ENCODE measurements at regions not wholly inside any gene's neighbourhood (a gene's known extent, or its start where the extent isn't known, plus 50 kb on each side); places are given as distances from the start of the nearest gene placed in this dataset.

DNA sequence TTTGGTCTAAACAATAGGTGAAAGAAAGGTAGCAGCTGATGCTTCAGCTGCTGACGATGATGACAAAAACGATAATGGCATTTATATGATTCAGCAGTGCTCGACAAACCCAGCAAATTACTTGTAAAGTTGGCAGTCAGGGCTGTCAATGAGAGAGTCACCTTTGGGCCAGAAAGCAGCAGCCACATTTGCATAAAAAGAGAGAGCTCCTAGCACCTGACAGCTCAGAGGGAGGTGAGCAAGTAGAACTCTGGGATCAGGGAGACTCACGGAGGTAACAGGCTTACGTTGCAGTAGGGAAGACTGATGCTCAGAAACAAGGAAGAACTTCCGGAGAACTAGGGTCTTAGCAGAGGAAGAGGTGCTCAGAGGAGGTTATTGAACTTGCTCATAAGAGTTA lies 291.9 kb upstream of the ZFHX3 start:
- H3K4me3 ChIP-seq (ENCODE audit: low read length) = no peak overlapping the region
- no peak for DNase-seq (ENCODE audit: low read depth, low spot score)

DNA sequence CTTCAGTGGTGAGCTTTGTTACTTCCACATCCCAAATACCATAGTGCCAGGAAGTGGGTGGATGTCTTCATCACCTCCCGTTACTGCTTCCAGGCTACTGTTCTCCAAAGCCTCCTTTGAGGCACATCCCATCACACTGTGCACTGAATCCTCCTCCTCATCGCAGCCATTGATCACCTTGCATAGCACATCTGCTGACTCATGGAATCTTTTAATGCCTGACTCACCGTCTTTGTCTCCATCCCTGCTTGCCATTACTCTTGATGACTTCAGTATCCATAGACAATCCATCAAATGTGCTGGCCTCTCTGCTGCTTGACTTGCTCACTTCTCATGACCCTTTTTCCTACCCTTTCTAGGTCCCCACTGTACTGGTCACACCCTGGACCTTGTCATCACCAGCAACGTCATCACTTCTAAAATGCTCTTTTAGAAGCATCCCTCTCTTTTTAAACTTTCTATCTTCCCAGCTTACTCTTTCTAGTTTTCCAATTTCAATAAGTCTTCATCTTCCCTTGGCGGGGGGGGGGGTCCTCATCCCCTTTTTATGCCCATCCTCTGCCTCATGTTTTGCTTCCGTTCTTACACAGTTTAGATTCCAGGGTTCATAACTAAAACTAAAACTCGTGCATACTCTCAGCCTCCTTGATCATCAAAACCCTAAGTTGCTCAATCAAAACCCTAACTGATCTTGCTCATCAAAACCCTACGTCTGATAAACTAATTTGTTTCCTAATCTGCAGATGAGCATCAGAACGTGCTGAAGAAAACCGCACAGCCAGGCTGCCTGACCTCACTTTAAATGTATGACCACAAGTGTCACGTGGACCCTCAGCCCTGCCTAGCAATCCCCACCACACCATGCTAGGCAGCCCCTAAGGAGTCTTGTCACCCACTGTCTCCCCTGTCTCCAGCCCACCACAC lies 289.7 kb upstream of the ZFHX3 start:
- H3K4me3 ChIP-seq (ENCODE audit: low read length) = no peak overlapping the region
- peak; percentile 38 for DNase-seq (ENCODE audit: low read depth, low spot score)

DNA sequence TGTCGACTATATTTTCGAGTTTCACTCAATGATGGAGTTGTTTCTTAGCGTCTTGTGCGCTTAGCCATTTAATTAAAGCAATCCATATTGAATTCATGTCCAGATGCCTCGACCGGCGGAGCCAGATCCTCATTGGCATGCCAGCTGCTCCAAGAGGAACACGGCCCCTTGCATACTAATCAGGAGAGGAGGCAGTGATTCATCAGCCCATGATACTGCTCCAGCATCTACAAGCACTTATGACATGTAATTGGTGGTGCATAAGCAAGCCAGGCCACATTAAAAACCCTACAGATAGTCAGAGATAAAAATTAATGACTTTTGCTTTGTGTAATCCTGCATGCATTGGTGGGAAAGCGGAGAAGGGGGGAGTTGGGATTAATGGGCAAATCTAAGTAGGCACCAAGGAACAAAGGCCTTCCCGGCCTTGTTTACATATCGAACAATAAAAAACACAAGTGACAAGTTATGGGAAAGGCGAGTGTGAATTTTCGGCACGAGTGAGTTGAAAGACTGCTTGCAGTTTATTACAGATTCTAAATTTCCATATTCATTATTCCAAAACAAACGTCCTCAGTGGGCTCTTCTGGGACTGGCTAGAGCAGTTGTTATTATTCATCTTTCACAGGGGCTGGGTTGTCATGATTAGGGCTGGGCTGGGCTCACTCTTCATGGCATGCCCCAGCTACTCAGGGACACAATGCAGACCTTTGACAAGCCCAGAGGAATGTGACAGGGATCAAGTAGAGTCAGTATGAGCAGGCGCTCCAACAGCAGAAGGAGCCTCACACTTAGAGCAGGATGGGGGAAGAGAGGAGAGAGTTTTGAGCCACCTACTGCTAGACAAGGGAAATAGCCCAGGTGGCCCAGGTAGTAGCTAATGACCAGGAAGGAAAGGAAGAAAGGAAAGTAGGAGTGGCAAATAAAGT lies 281.7 kb upstream of the ZFHX3 start:
- DNase-seq (ENCODE audit: low read depth, low spot score) = no peak
- H3K4me3 ChIP-seq (ENCODE audit: low read length) = no peak overlapping the region

DNA sequence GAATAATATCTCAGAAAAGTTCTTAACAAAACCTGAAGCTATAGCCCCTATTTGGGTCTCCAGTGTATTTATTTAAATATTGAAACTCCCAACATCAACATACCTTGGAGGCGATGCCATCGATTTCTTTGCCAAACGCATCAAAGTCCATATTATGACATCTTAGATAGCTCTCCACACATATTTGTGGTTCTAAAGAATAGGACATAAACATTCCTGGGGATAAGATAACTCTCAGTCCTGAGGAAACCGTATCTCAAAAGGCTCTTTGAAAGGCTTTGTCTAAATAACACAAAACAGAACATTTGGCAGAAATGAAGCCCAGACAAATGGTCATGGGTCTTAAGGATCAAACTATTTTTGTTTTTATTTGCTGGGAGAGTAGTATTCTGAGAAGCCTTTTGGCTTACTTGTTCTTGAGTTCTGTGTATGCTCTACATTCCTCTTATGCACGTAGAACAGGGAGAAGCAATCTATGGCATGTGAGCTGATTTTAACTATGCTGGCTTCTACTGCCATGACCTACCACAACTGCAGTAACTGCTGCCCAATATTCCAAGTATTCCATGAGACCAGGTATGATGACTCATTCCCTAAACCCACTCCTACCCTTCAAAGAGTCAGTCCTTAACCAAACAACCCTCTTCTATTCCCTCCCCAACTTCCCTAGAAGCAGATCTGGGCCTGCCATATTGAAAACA lies 279.0 kb upstream of the ZFHX3 start:
- no peak for DNase-seq (ENCODE audit: low read depth, low spot score)
- H3K4me3 ChIP-seq (ENCODE audit: low read length) = no peak overlapping the region

DNA sequence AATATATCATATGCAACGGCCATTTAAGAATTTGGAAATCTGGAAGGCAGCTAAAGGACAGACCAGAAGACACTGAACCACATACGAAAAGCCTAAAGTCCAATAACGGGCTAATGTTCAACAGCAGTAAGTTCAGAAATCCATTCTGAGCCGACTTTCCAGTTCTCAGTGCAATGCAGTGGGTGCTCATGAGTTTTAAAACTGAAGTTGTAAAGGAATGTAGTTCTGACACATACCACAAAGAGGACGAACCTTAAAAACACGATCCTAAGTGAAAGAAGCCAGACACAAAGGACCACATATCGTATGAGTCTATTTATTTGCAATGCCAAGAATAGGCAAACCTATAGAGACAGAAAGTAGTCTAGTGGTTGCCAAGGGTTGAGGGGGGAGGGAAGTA lies 278.3 kb upstream of the ZFHX3 start:
- DNase-seq (ENCODE audit: low read depth, low spot score) = no peak
- no peak overlapping the region for H3K4me3 ChIP-seq (ENCODE audit: low read length)

DNA sequence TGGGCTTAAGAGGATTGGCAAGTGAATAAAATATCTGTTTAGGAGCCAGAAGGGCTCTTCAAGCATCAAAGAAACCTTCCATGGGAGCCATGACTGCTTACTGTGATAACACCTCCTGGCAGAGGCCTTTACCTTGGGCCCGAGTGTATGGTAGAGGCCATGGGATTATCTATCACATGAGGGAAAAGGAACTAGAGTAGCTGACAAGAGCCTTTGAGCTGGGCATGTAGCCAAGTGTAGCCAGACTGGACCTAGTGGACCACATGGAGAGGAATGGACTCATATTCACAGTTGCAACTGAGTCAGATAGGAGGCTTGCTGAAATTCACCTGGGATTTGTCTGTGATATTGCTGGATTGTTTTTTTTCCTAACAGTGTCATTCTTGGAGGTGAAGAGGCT lies 276.0 kb upstream of the ZFHX3 start:
- no peak for DNase-seq (ENCODE audit: low read depth, low spot score)
- no peak overlapping the region for H3K4me3 ChIP-seq (ENCODE audit: low read length)

DNA sequence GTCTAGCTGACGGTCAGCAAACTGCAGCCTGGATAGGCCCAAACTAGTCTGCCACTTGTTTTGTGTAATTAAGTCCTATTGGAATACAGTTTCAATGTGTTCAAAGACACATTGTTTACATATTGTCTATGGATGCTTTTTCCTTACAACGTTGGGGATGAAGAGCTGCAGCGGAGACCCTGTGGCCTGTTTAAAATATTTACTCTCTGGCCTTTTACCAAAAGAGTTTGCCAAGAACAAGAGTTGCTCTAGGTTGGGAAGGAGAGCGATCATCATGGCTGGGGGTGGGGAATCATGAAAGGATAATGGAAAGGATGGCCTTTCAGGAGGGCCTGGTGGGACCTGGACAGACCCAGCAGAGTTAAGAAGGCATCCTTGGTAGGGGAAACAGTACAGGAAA lies 274.9 kb upstream of the ZFHX3 start:
- no peak for DNase-seq (ENCODE audit: low read depth, low spot score)
- H3K4me3 ChIP-seq (ENCODE audit: low read length) = no peak overlapping the region

DNA sequence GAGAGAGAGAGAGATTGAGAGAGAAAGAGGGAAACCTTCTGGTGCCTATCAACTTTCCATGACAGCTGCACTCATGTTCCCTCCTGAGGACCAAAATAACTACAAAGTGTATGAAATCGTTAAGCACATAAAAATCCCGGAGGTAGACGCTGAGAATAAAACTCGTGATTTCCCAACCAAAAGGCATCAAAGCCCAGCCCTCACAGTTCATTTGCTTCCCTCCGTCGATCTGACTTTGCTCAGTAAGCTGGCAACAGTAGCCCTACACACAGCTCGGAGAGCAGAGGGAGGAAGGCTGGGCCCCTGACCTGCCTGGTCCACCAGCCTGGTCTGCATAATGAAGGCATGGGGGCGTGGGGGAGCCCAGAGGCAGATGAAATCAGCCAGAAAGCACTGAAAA lies 273.9 kb upstream of the ZFHX3 start:
- H3K4me3 ChIP-seq (ENCODE audit: low read length) = no peak overlapping the region
- no peak for DNase-seq (ENCODE audit: low read depth, low spot score)

DNA sequence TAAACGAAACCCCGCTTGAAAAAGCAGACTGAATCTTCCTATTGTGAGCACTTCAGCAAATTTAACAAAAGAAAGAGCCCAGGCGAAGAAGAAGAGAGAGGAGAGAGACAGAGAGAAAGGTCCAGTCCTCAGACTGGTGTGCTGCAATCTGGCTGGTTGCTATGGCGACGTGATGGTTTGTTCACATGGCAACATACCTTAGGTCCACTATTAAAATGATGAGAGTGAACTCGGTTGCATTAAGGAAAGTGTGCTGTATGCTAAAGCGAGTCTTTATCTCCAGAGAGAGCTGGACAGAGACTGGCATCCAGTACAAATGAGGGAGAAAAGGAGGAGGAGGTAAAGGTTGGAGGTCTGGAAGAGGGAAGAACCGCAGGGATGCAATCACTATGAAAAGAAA lies 271.8 kb upstream of the ZFHX3 start:
- no peak overlapping the region for H3K4me3 ChIP-seq (ENCODE audit: low read length)
- no peak for DNase-seq (ENCODE audit: low read depth, low spot score)

DNA sequence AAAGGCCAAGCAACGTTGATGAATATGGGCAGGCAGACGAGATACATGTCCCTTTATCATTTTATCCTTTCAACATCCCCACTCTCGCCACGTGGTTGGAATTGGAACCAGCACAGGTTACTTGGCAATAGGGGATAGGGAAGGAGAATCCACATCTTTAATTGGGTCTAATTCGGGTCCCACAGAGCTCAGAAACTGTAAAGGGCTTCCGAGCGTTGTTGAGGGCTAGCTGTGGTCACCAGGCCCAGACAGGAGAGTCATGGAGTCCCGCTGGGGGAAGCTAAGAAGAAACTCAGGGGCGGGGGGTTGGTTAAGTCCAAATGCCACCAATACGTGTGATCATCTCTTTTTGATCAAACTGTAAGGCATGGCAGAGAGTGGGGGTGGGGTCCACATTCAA lies 271.3 kb upstream of the ZFHX3 start:
- H3K4me3 ChIP-seq (ENCODE audit: low read length) = no peak overlapping the region
- DNase-seq (ENCODE audit: low read depth, low spot score) = no peak

DNA sequence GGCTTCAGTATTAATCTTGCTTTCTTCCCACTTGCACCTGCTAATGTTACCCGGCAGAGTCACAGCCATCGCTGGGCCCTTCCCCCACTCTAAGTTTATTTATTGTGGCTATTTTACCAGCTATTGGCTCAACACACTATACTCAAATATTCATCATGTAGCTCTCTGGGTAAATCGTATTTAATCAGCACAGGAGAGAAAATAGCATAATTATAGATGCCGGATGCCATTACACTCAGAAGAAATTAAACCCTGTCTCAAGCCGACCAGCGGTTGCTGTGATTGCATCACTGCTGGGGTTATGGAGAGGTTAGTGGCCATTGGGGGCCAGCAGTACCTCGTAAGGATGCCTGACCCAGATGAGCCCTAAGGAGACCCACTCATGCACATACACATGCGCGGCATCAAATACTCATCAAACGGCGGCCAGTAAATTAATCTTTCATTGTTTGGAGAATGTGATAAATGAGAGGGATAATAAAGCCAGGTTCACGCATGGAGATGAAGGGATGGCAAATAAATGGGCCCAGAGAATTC lies 269.5 kb upstream of the ZFHX3 start:
- no peak for DNase-seq (ENCODE audit: low read depth, low spot score)
- H3K4me3 ChIP-seq (ENCODE audit: low read length) = no peak overlapping the region

DNA sequence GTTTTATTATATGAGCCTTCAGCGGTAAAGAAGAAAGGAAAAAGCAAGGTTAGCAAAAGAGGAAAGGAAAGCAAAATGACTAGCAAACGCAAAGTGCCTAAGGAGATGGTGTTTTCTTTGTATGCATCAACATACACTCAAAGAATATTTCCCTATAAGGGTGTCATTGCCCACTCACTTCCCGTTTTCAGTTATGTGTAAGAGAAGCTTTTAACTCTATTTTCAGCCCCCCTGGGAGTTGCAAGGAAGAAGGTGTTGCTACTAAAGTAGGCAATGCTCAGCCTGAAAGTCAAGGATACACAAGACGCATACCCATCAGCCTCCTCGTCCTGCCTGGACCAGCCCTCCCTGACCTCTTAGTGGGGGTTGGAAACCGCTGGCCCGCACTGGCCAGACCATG lies 267.7 kb upstream of the ZFHX3 start:
- no peak overlapping the region for H3K4me3 ChIP-seq (ENCODE audit: low read length)
- no peak for DNase-seq (ENCODE audit: low read depth, low spot score)

DNA sequence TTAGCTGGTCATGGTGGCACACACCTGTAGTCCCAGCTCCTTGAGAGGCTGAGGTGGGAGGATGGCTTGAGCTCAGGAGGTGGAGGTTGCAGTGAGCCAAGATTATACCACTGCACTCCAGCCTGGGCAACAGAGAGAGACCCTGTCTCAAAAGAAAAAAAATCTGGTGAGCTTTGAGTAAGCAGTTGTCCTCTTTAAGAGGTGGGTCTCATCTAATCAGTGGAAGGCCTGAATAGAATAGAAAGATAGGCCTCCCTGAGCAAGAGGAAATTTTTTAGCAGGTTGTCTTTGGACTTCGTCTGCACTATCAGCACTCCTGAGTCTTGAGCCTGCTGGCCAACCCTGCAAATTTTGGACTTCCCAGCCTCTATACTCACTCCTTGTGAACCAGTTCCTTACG lies 266.0 kb upstream of the ZFHX3 start:
- no peak for DNase-seq (ENCODE audit: low read depth, low spot score)
- no peak overlapping the region for H3K4me3 ChIP-seq (ENCODE audit: low read length)

DNA sequence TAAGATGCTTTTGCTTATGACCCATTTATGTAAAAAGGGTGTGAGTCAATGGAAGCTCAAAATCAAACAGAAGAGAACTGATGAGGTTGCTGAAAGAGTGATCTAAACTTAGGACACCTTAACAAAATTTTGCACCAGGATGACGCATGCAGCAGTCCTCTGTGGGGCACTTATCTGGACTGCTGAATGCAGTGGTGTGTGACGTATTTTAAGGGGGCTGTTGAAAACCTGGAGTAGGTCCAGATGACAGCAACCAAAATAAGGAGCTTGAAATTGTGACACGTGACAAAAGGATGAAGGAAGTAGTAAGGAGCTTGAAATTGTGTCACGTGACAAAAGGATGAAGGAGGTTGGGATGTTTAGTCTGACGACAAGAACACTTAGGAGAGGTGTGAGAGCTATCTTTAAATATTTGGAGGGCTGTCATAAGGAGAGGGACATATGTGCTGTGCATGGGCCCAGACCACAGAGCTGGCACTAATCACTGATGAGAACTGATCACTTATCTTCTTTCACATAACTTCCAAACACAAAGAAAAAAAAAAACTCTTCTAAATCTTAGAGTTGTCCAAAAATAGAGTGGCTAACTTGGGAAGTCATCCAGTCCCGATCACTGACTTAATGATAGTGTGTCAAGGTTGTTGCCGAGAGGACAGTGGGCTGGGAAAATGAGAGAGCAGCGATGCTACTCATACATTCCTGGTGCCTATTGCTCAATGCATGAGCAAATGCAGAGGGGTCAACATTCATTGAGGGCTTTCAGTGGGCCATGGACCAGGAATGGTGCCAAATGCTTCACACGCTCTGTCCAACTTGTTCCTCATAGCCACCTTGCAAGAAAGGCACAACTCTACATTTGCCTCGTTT lies 264.2 kb upstream of the ZFHX3 start:
- no peak overlapping the region for H3K4me3 ChIP-seq (ENCODE audit: low read length)
- DNase-seq (ENCODE audit: low read depth, low spot score) = no peak

DNA sequence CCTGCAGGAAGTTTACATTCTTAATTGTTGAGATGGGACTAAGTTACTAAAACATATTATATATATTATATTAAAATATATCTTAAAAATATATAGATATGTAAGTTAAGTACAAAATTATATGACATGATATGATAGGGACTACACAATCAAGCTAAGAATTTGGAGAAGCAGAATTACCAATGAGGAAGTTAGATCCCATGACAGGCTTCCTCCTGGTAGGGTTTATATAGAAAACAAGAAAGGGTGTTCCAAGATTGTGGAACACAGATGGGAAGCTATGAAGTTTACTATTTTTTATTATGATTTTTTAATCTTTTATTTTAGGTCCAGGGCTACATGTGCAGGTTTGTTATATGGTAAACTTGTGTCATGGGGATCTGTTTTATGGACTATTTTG lies 260.8 kb upstream of the ZFHX3 start:
- DNase-seq (ENCODE audit: low read depth, low spot score) = no peak
- no peak overlapping the region for H3K4me3 ChIP-seq (ENCODE audit: low read length)

DNA sequence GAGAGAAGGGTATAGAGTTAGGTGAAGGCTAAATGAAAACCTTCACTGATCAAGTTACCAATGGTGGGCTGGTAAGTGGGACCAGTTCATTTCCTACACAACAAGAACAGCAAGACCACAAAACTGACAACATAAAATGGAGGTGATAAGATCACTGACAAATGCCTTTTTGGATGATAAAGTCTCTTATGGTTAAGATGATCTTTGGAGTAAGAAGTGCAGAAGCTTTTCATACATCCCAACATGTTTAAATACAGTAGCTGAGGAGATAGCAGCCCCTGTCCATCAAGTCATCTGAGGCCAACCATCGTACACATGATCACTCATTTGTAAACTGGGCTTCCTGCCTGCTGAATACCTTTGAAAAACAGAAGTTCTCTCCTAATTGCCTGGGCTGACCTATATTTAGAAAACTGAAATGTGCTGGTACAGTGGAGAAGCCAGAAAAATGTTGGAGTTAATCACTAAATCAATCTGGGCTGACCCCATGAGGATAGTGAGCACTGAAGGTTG lies 259.0 kb upstream of the ZFHX3 start:
- no peak for DNase-seq (ENCODE audit: low read depth, low spot score)
- no peak overlapping the region for H3K4me3 ChIP-seq (ENCODE audit: low read length)

DNA sequence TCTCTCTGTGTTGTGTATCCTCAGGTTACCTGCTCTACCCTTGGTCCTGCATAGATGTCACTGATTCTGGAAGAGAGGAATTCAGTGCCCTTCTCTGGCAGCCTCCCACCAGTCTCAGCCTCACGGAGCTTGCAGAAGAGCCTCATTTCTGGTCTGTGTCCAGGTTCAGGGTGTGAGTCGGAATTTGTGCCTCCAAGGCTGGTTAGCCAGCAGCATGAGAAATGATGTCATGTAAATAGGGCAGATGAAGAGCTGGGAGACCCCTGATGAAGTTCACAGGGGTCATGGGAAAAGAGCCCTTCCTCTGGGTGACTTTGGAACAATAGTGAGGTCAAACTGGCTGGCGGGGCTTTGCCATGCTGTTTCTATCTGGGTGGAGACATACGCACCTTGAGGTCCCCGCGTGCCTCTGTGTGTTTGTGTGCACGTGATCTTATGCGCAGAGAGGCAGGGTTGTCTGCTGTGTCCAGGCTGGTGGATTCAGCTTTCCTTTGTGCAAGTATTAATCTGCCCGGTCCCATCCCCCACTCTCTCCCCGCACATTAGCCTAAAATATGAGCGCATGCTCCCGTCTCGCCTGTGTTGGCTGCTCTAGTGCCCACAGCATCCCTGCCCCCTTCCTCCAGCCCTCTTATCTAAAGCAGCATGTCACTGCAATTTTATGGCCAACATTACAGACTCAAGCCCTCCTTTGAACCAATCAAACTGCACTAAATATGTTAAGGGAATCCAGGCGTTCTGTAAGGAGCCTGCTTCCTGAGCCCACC lies 256.3 kb upstream of the ZFHX3 start:
- H3K4me3 ChIP-seq (ENCODE audit: low read length) = no peak overlapping the region

DNA sequence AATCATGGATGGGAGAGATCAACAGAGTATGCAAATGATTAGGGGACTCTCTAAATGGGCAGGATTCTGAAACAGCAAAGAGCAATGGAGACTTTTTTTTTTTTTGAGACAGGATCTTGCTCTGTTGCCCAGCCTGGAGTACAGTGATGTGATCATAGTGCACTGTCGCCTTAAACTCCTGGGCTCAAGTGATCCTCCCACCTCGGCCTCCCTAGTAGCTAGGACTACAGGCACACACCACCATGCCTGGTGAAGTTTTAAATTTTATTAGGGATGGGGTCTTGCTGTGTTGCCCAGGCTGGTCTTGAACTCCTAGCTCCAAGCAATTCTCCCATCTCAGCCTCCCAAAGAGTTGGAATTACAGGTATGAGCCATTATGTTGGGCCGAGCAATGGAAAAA lies 255.0 kb upstream of the ZFHX3 start:
- no peak for DNase-seq (ENCODE audit: low read depth, low spot score)
- H3K4me3 ChIP-seq (ENCODE audit: low read length) = no peak overlapping the region

More for the DNA sequence above, 256.3 kb upstream of the ZFHX3 start:
- no peak for DNase-seq (ENCODE audit: low read depth, low spot score)
